ENCODE measurements at regions not wholly inside any gene's neighbourhood (a gene's known extent, or its start where the extent isn't known, plus 50 kb on each side); places are given as distances from the start of the nearest gene placed in this dataset.

DNA sequence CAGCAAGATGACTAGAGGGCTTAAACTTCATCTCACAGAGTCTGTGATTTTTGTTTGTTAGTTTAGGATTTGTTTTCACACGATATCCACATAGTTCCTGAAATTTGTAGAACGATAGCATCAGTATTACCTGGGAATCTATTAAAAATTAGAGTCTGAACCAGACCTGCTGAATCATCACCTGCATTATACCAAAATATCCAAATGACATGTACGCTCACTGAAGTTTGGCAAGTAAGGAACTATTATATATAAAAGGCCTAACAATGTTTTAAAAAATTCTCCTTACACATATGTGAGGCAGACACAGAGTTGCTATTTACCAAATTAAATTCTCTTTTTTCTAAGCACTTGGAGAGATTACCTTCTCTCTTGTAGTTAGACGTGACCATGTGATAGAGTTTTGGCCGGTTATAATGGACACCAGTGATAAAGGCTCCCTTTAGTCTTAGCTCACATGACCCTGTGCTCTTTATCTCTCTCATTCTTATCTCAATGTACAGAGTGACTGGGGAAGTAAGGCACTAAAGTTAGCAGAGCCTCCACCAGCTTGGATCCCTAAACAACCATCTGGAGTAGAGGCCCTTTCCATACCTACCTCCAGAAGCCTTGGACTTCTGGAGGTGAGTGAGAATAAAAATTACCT lies 363.1 kb downstream of the DSC3 start:
- TF ChIP-seq, protein P1, sequence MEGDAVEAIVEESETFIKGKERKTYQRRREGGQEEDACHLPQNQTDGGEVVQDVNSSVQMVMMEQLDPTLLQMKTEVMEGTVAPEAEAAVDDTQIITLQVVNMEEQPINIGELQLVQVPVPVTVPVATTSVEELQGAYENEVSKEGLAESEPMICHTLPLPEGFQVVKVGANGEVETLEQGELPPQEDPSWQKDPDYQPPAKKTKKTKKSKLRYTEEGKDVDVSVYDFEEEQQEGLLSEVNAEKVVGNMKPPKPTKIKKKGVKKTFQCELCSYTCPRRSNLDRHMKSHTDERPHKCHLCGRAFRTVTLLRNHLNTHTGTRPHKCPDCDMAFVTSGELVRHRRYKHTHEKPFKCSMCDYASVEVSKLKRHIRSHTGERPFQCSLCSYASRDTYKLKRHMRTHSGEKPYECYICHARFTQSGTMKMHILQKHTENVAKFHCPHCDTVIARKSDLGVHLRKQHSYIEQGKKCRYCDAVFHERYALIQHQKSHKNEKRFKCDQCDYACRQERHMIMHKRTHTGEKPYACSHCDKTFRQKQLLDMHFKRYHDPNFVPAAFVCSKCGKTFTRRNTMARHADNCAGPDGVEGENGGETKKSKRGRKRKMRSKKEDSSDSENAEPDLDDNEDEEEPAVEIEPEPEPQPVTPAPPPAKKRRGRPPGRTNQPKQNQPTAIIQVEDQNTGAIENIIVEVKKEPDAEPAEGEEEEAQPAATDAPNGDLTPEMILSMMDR (IDR thresholded peaks at IDR 0.05), result no peak
- no peak for TF ChIP-seq POLR2A (IDR thresholded peaks at IDR 0.05)

All from heart left ventricle (tissue), 13 donors.